Ovary (tissue), 3 donors: ENCODE measurements at regions not wholly inside any gene's neighbourhood (a gene's known extent, or its start where the extent isn't known, plus 50 kb on each side); places are given as distances from the start of the nearest gene placed in this dataset.

ENCODE experiments used
- CTCF ChIP-seq, 3 donors: fragments of 450-650 bp in 2 of 3; fragments of 200-600 bp in 1 of 3; IDR thresholded peaks; one replicate each; pipeline versions ENCODE4 v1.5.1 to v1.8.0; 2016 to 2022; ENCODE audit warnings: antibody characterized with exemption in 3 of 3, mild to moderate bottlenecking in 1 of 3
- POLR2A ChIP-seq: fragments of 450-650 bp; IDR thresholded peaks from one replicate; pipeline ENCODE4 v1.6.1; 2017; ENCODE audit warnings: antibody characterized with exemption, mild to moderate bottlenecking, moderate library complexity
- donor health status: DM: no; HTN: no; CAD: no.

- TF ChIP-seq CTCF (IDR thresholded peaks at IDR 0.05) (no peak), POLR2A (no peak)
Measured at GRCh38 chr5:18771097-18771610, 1136.9 kb downstream of the TAF11L14 start.
